Natural killer cell (primary cell): ENCODE measurements at regions not wholly inside any gene's neighbourhood (a gene's known extent, or its start where the extent isn't known, plus 50 kb on each side); places are given as distances from the start of the nearest gene placed in this dataset.

Experiments
- ATAC-seq, 3 donors: fragments of 150-1000 bp in 2 of 3; fragments of 200-7000 bp in 1 of 3; cut with Tn5 transposase; 1 replicate in 1 of 3; 2 replicates in 2 of 3; pipeline ENCODE4 v1.10.0; 2021; ENCODE audit warnings: mild to moderate bottlenecking in 2 of 3, moderate library complexity in 2 of 3
- DNase-seq, 2 donors: peaks; one replicate each; pipeline versions ENCODE4 v3.0.0 to v3.0.0-alpha.2; 2013 to 2021; ENCODE audit warnings: mixed read lengths in 1 of 2
- H3K27ac ChIP-seq: one replicate; pipeline ENCODE4 v1.5.1; 2013; ENCODE audit warnings: mild to moderate bottlenecking, low read length
- H3K27me3 ChIP-seq: one replicate; pipeline ENCODE4 v1.6.1; 2013; ENCODE audit warnings: low read length; ENCODE audit not compliant: control insufficient read depth, insufficient read depth
- H3K36me3 ChIP-seq: one replicate; pipeline ENCODE4 v1.6.1; 2013; ENCODE audit warnings: low read length; ENCODE audit not compliant: control insufficient read depth, insufficient read depth
- H3K4me1 ChIP-seq: one replicate; pipeline ENCODE4 v1.6.1; 2013; ENCODE audit warnings: low read length; ENCODE audit not compliant: control insufficient read depth, insufficient read depth
- H3K4me3 ChIP-seq: one replicate; pipeline ENCODE4 v1.5.1; 2013; ENCODE audit warnings: low read length
- H3K9me3 ChIP-seq: one replicate; pipeline ENCODE4 v1.6.1; 2013; ENCODE audit warnings: low read length; ENCODE audit not compliant: control insufficient read depth, insufficient read depth
- H3K27ac Mint-ChIP-seq, 2 donors: one replicate each; pipeline ENCODE4 v1.8.0; 2022; ENCODE audit warnings: mild to moderate bottlenecking in 2 of 2, mixed read lengths in 2 of 2, moderate library complexity in 1 of 2
- H3K27me3 Mint-ChIP-seq, 2 donors: one replicate each; pipeline ENCODE4 v1.8.0; 2022; ENCODE audit warnings: low read depth in 2 of 2, mixed read lengths in 2 of 2
- H3K36me3 Mint-ChIP-seq: one replicate; pipeline ENCODE4 v1.8.0; 2022; ENCODE audit warnings: mixed read lengths
- H3K4me1 Mint-ChIP-seq, 2 donors: one replicate each; pipeline ENCODE4 v1.8.0; 2022; ENCODE audit warnings: mixed read lengths in 2 of 2
- H3K4me3 Mint-ChIP-seq: one replicate; pipeline ENCODE4 v1.8.0; 2022; ENCODE audit warnings: mild to moderate bottlenecking, moderate library complexity, mixed read lengths
- H3K9me3 Mint-ChIP-seq, 2 donors: one replicate each; pipeline ENCODE4 v1.8.0; 2022; ENCODE audit warnings: mixed read lengths in 2 of 2
- CTCF ChIP-seq: fragments of 200-600 bp; IDR thresholded peaks from one replicate; pipeline ENCODE4 v1.8.0; 2022; ENCODE audit warnings: antibody characterized with exemption
- WGBS: methylation state at CpG from one replicate; pipeline ENCODE4 v1.1.7; 2013; ENCODE audit warnings: missing lambda C conversion rate; ENCODE audit not compliant: insufficient coverage; 5-methylcytosine and 5-hydroxymethylcytosine counted together
- intact Hi-C: fragments of 100-400 bp; cut with micrococcal nuclease; formaldehyde crosslinking; loops from one replicate; pipeline ENCODE4 v1.14.2; 2022

DNA sequence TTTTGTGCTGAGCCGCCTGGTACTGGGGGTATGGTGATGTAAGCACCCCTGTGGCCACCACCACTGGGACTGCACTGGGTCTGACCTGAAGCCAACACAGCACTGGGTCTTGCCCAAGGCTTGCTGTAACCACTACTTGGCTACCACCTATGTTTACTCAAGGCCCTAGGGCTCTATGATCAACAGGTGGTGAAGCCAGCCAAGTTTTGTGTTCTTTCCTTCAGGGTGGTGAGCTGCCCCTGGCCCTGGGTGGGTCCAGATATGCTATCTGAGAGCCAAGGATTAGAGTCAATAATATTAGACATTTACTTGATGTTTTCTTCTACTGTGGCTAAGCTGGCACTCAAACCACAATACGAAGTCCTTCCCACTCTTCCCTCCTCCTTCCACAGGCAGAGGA is 55.1 kb upstream of the PAGE4 start:
- intact Hi-C loops: no loop called here
- Mint-ChIP-seq H3K4me3 (no peak overlapping the region), H3K27ac (no peak overlapping the region), H3K27me3 (peaks cover 18 to 21% of the 10 kb centered on the region in 2 donors), H3K4me1 (no peaks in the 10 kb centered on the region), H3K9me3 (peaks cover 0 to 2% of the 10 kb centered on the region in 2 donors), H3K36me3 (no peaks in the 10 kb centered on the region)
- 79% methylated on average over 1 of the region's 2 CpGs for WGBS
- DNase-seq: no peak
- no peak for ATAC-seq
- no peak for TF ChIP-seq CTCF
- Histone ChIP-seq H3K27ac (no peak overlapping the region), H3K9me3 (no peaks in the 10 kb centered on the region), H3K36me3 (no peaks in the 10 kb centered on the region), H3K4me3 (no peak overlapping the region), H3K4me1 (no peaks in the 10 kb centered on the region), H3K27me3 (no peaks in the 10 kb centered on the region)

DNA sequence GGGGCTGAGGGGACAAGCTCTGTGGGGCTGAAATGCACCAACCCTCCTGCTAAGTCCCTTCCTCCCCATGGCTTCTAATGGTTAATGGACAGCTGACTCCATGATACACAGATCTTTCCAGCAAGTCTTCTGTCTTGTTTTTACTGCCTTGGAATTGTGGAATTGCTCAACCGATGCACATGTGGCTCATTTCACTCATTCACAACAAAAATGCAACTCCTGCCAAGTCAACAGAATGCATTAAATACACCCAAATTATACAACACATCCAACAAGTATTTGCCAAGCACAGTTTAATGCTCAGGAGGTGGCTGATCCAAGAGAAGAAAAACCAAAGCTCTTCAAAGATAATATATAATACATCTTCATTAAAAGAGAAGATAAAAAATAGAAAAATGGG is 61.9 kb upstream of the PAGE4 start:
- no peak overlapping the region for H3K4me3 Mint-ChIP-seq
- Histone ChIP-seq H3K36me3 (no peaks in the 10 kb centered on the region), H3K4me1 (no peaks in the 10 kb centered on the region), H3K27me3 (no peaks in the 10 kb centered on the region), H3K9me3 (no peaks in the 10 kb centered on the region), H3K27ac (no peak overlapping the region), H3K4me3 (no peak overlapping the region)
- TF ChIP-seq CTCF: no peak
- intact Hi-C loops: no loop called here
- ATAC-seq (no peak), DNase-seq (no peak)
- WGBS: 90% methylated on average over 1 of the region's 1 CpG
- peaks cover 0 to 2% of the 10 kb centered on the region in 2 donors for H3K9me3 Mint-ChIP-seq
- H3K27ac Mint-ChIP-seq: no peak overlapping the region
- no peaks in the 10 kb centered on the region for H3K36me3 Mint-ChIP-seq
- peaks cover 11 to 26% of the 10 kb centered on the region in 2 donors for H3K27me3 Mint-ChIP-seq
- H3K4me1 Mint-ChIP-seq: no peaks in the 10 kb centered on the region

GRCh38 chrX:49762175-49762720 is 66.5 kb upstream of the PAGE1 start:
- no peak for TF ChIP-seq CTCF
- H3K27me3 Mint-ChIP-seq: peaks cover 3 to 35% of the 10 kb centered on the region in 2 donors
- no peak overlapping the region for H3K27ac Mint-ChIP-seq

DNA sequence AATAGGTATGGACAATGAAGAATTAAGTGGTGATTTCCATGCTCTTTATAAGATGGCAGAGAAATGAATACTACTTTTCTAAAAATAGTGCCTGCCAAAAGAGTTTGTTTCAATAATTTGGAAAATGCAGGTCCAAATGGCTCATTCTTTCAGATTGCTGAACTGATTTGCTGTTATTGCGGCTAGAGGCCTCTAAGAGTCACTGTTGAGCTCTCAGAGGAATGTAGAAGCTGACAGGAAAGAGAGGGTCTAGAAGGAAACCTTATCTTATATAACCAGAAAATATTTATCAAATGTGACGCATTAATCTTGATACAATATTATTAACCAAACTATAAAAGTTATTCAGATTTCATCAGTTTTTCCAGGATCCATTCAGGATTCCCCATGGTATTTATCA is 65.7 kb upstream of the PAGE1 start:
- DNase-seq (peak in 1 of 2 donors; percentile 45), ATAC-seq (peak in 1 of 3 donors; percentile 48)
- intact Hi-C loops: no loop called here
- Histone ChIP-seq H3K27me3 (no peaks in the 10 kb centered on the region), H3K4me3 (no peak overlapping the region), H3K9me3 (no peaks in the 10 kb centered on the region), H3K36me3 (no peaks in the 10 kb centered on the region), H3K27ac (no peak overlapping the region), H3K4me1 (no peaks in the 10 kb centered on the region)
- Mint-ChIP-seq H3K4me3 (no peak overlapping the region), H3K4me1 (no peaks in the 10 kb centered on the region), H3K36me3 (no peaks in the 10 kb centered on the region), H3K9me3 (no peaks in the 10 kb centered on the region), H3K27me3 (peaks cover 5 to 41% of the 10 kb centered on the region in 2 donors), H3K27ac (no peak overlapping the region)
- TF ChIP-seq CTCF: peak; percentile 29
- WGBS: 0% methylated on average over 2 of the region's 2 CpGs

More at GRCh38 chrX:49762175-49762720, 66.5 kb upstream of the PAGE1 start:
- 100% methylated on average over 1 of the region's 2 CpGs for WGBS
- no peaks in the 10 kb centered on the region for H3K36me3 Mint-ChIP-seq
- H3K27ac ChIP-seq: no peak overlapping the region
- ATAC-seq (no peak), DNase-seq (no peak)
- H3K4me1 ChIP-seq: no peaks in the 10 kb centered on the region
- no peaks in the 10 kb centered on the region for H3K27me3 ChIP-seq
- no peaks in the 10 kb centered on the region for H3K9me3 ChIP-seq
- H3K9me3 Mint-ChIP-seq: no peaks in the 10 kb centered on the region
- no peak overlapping the region for H3K4me3 Mint-ChIP-seq
- no peak overlapping the region for H3K4me3 ChIP-seq
- H3K36me3 ChIP-seq: no peaks in the 10 kb centered on the region
- H3K4me1 Mint-ChIP-seq: no peaks in the 10 kb centered on the region
- intact Hi-C loops: no loop called here
